ENCODE measurements at regions not wholly inside any gene's neighbourhood (a gene's known extent, or its start where the extent isn't known, plus 50 kb on each side); places are given as distances from the start of the nearest gene placed in this dataset.

- TF ChIP-seq POLR2A (IDR thresholded peaks at IDR 0.05; ENCODE audit: low read depth, low read length) (no peak), POLR2AphosphoS5 (IDR thresholded peaks at IDR 0.05; ENCODE audit: low read depth, low read length) (no peak)
Measured at GRCh38 chr11:92545906-92546471, 321.4 kb downstream of the FAT3 start.
